ENCODE measurements at regions not wholly inside any gene's neighbourhood (a gene's known extent, or its start where the extent isn't known, plus 50 kb on each side); places are given as distances from the start of the nearest gene placed in this dataset.

DNA sequence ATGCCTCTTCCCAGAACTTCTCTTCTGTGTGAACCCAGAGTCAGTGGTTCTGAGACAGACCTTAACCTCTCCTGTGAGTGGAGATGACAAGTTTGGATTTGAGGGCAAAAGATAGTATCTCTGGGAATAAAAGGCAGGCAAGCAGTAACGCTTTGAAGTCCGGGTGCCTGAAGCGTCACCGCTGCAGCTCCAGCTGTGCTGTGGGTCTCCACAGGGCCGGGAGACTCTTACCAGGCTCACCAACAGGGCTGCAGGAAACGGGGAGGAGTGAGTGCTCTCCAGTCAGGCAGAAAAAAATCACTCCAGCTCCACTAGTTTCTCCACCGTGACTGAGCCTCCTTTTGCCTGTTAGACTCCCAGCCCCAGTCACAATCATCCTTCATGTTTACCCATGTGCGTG, 79.7 kb upstream of the MAP4K4 start (continued):
- TF ChIP-seq, protein P1, sequence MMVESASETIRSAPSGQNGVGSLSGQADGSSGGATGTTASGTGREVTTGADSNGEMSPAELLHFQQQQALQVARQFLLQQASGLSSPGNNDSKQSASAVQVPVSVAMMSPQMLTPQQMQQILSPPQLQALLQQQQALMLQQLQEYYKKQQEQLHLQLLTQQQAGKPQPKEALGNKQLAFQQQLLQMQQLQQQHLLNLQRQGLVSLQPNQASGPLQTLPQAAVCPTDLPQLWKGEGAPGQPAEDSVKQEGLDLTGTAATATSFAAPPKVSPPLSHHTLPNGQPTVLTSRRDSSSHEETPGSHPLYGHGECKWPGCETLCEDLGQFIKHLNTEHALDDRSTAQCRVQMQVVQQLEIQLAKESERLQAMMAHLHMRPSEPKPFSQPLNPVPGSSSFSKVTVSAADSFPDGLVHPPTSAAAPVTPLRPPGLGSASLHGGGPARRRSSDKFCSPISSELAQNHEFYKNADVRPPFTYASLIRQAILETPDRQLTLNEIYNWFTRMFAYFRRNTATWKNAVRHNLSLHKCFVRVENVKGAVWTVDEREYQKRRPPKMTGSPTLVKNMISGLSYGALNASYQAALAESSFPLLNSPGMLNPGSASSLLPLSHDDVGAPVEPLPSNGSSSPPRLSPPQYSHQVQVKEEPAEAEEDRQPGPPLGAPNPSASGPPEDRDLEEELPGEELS (CRISPR knock-in tag; IDR thresholded peaks at IDR 0.05; ENCODE audit: borderline replicate concordance) = no peak
- no peak for TF ChIP-seq STAT5A (IDR thresholded peaks at IDR 0.05; ENCODE audit: borderline replicate concordance, low read length)
- TF ChIP-seq ILF3 (IDR thresholded peaks at IDR 0.05; ENCODE audit: borderline replicate concordance) = no peak
- TF ChIP-seq NCOA2 (IDR thresholded peaks at IDR 0.05; ENCODE audit: partially characterized antibody in 2 of 2) = no peak
- TF ChIP-seq, protein P2, sequence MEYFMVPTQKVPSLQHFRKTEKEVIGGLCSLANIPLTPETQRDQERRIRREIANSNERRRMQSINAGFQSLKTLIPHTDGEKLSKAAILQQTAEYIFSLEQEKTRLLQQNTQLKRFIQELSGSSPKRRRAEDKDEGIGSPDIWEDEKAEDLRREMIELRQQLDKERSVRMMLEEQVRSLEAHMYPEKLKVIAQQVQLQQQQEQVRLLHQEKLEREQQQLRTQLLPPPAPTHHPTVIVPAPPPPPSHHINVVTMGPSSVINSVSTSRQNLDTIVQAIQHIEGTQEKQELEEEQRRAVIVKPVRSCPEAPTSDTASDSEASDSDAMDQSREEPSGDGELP (CRISPR knock-in tag; IDR thresholded peaks at IDR 0.05; ENCODE audit: borderline replicate concordance) = no peak
- TF ChIP-seq ZEB2 (IDR thresholded peaks at IDR 0.05) = no peak
- no peak for TF ChIP-seq SMARCA5 (IDR thresholded peaks at IDR 0.05)
- TF ChIP-seq CXXC5 (CRISPR knock-in tag; IDR thresholded peaks at IDR 0.05) = no peak
- TF ChIP-seq, protein P3, sequence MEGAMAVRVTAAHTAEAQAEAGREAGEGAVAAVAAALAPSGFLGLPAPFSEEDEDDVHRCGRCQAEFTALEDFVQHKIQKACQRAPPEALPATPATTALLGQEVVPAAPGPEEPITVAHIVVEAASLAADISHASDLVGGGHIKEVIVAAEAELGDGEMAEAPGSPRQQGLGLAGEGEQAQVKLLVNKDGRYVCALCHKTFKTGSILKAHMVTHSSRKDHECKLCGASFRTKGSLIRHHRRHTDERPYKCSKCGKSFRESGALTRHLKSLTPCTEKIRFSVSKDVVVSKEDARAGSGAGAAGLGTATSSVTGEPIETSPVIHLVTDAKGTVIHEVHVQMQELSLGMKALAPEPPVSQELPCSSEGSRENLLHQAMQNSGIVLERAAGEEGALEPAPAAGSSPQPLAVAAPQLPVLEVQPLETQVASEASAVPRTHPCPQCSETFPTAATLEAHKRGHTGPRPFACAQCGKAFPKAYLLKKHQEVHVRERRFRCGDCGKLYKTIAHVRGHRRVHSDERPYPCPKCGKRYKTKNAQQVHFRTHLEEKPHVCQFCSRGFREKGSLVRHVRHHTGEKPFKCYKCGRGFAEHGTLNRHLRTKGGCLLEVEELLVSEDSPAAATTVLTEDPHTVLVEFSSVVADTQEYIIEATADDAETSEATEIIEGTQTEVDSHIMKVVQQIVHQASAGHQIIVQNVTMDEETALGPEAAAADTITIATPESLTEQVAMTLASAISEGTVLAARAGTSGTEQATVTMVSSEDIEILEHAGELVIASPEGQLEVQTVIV (CRISPR knock-in tag; IDR thresholded peaks at IDR 0.05; ENCODE audit: borderline replicate concordance) = no peak
- no peak for TF ChIP-seq NUFIP1 (IDR thresholded peaks at IDR 0.05; ENCODE audit: partially characterized antibody)
- TF ChIP-seq ZFX (CRISPR knock-in tag; IDR thresholded peaks at IDR 0.05) = no peak
- TF ChIP-seq, protein P4, sequence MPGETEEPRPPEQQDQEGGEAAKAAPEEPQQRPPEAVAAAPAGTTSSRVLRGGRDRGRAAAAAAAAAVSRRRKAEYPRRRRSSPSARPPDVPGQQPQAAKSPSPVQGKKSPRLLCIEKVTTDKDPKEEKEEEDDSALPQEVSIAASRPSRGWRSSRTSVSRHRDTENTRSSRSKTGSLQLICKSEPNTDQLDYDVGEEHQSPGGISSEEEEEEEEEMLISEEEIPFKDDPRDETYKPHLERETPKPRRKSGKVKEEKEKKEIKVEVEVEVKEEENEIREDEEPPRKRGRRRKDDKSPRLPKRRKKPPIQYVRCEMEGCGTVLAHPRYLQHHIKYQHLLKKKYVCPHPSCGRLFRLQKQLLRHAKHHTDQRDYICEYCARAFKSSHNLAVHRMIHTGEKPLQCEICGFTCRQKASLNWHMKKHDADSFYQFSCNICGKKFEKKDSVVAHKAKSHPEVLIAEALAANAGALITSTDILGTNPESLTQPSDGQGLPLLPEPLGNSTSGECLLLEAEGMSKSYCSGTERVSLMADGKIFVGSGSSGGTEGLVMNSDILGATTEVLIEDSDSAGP (CRISPR knock-in tag; IDR thresholded peaks at IDR 0.05) = no peak
- TF ChIP-seq MIER1 (IDR thresholded peaks at IDR 0.05; ENCODE audit: low read depth) = no peak
- TF ChIP-seq SMARCA4 (IDR thresholded peaks at IDR 0.05) = no peak
- no peak for TF ChIP-seq CBFB (CRISPR knock-in tag; IDR thresholded peaks at IDR 0.05)
- TF ChIP-seq, protein P5, sequence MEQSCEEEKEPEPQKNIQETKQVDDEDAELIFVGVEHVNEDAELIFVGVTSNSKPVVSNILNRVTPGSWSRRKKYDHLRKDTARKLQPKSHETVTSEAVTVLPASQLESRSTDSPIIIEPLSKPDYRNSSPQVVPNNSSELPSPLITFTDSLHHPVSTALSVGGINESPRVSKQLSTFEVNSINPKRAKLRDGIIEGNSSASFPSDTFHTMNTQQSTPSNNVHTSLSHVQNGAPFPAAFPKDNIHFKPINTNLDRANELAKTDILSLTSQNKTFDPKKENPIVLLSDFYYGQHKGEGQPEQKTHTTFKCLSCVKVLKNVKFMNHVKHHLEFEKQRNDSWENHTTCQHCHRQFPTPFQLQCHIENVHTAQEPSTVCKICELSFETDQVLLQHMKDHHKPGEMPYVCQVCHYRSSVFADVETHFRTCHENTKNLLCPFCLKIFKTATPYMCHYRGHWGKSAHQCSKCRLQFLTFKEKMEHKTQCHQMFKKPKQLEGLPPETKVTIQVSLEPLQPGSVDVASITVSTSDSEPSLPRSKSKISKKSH (CRISPR knock-in tag; IDR thresholded peaks at IDR 0.05) = no peak
